ENCODE measurements at regions not wholly inside any gene's neighbourhood (a gene's known extent, or its start where the extent isn't known, plus 50 kb on each side); places are given as distances from the start of the nearest gene placed in this dataset.

DNA sequence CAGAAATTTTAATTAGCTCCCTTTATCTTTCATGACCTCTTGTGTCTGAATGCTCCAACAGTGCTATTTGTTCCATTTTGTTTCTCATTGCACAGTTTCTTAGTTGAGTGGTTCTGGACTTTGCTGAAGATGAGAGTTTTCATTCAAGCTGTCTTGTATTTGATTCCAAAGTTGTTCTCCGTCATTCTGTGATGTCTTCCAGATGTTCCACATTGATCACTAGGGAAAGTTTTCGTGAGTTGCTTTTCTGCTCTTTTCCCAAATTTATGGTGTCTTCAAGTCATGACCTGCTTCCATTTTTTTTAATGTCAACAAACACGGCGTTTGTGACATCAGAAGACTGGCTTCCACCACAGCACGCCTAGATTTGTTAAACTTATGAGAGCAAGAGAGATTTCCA lies 575.5 kb downstream of the MRPL39 start:
- Histone ChIP-seq H4K91ac (replicated peaks; ENCODE audit: insufficient read length, low read length) (no peak overlapping the region), H3K79me2 (ENCODE audit: control insufficient read depth in 1 of 2, insufficient read depth in 2 of 2, low read length in 2 of 2) (no peaks in the 10 kb centered on the region), H4K20me1 (replicated peaks in 1 of 2; ENCODE audit: control insufficient read depth in 1 of 2, insufficient read depth in 2 of 2, low read length in 2 of 2) (no peaks in the 10 kb centered on the region), H3K56ac (replicated peaks; ENCODE audit: insufficient read length, low read depth, low read length) (no peak overlapping the region), H4K8ac (ENCODE audit: extremely low read depth, insufficient read depth, low read length) (no peak overlapping the region), H4K5ac (ENCODE audit: insufficient read length, low read depth, low read length) (no peak overlapping the region), H3K14ac (ENCODE audit: insufficient read length) (no peak overlapping the region), H3K23me2 (ENCODE audit: low read depth, low read length) (no peaks in the 10 kb centered on the region; the same call in 1 of the 2 replicates), H3K27me3 (replicated peaks in 1 of 4; ENCODE audit: control insufficient read depth in 3 of 4, extremely low read depth in 1 of 4, insufficient read depth in 3 of 4, low read length in 3 of 4) (no peaks in the 10 kb centered on the region), H3K4ac (replicated peaks; ENCODE audit: insufficient read length, low read depth, low read length) (no peak overlapping the region), H2AFZ (ENCODE audit: low read length) (no peak overlapping the region), H2AK5ac (ENCODE audit: low read depth, low read length) (no peak overlapping the region), H2BK20ac (ENCODE audit: low read length) (no peak overlapping the region), H2BK12ac (ENCODE audit: low read depth, low read length) (no peak overlapping the region), H2BK15ac (ENCODE audit: low read length) (no peak overlapping the region), H2BK5ac (ENCODE audit: low read depth, low read length) (no peak overlapping the region), H3K4me3 (ENCODE audit: extremely low read depth in 1 of 4, insufficient read depth in 2 of 4, low read depth in 3 of 4, low read length in 4 of 4) (no peak overlapping the region), H3K9me3 (ENCODE audit: insufficient read depth in 2 of 2, low read depth in 1 of 2, low read length in 1 of 2) (no peaks in the 10 kb centered on the region), H3K9ac (replicated peaks in 1 of 4; ENCODE audit: extremely low read depth in 1 of 4, low read depth in 3 of 4, low read length in 3 of 4) (no peak overlapping the region), H3K18ac (ENCODE audit: extremely low read depth, low read length) (no peak overlapping the region), H3K23ac (ENCODE audit: insufficient read length) (no peak overlapping the region), H3K27ac (ENCODE audit: low read depth, low read length) (no peak overlapping the region), H3K36me3 (ENCODE audit: control insufficient read depth in 2 of 4, insufficient read depth in 4 of 4, low read length in 3 of 4) (no peaks in the 10 kb centered on the region), H2BK120ac (replicated peaks; ENCODE audit: low read depth, low read length) (no peak overlapping the region), H3K79me1 (ENCODE audit: low read depth, low read length) (no peaks in the 10 kb centered on the region), H3K4me2 (ENCODE audit: insufficient read depth in 1 of 2, low read depth in 2 of 2, low read length in 2 of 2) (no peak overlapping the region), H3K4me1 (replicated peaks in 1 of 4; ENCODE audit: control insufficient read depth in 3 of 4, insufficient read depth in 4 of 4, low read length in 3 of 4) (no peaks in the 10 kb centered on the region)
- WGBS, 2 experiments (ENCODE audit: extremely low coverage in 1 of 2, insufficient coverage in 1 of 2, insufficient read length in 1 of 2, insufficient replicate concordance in 2 of 2, low coverage in 1 of 2, low lambda C conversion rate in 2 of 2, missing lambda C conversion rate in 1 of 2), result 91% methylated on average over 5 of the region's 5 CpGs; no CpG with 5 or more reads in 1 of the 2 experiments
- ChIA-PET POLR2A (ENCODE audit: partially characterized antibody) (no interaction called here), CTCF (ENCODE audit: partially characterized antibody) (interaction anchor here (0.8 to 1.7 kb wide), 4 partner anchors 8 to 135 kb away, joined by 3 to 8 read pairs (median 3); no protein-coding TSS in a partner anchor)
- DNase-seq (ENCODE audit: low read depth in 1 of 2, low spot score in 2 of 2) (no peak), FAIRE-seq (no peak)
- TF ChIP-seq E2F6 (IDR thresholded peaks at IDR 0.05) (no peak), POLR2A (IDR thresholded peaks at IDR 0.05; ENCODE audit: control extremely low read depth in 1 of 2, low read depth in 2 of 2, low read length in 2 of 2) (no peak), HDAC6 (IDR thresholded peaks at IDR 0.05; ENCODE audit: low read depth, low read length) (no peak), KDM5A (IDR thresholded peaks at IDR 0.05; ENCODE audit: low read length) (no peak), HDAC2 (IDR thresholded peaks at IDR 0.05; ENCODE audit: borderline replicate concordance in 1 of 2, low read depth in 2 of 2, low read length in 2 of 2) (no peak), JUND (IDR thresholded peaks at IDR 0.05; ENCODE audit: low read length) (no peak), RBBP5 (IDR thresholded peaks at IDR 0.05; ENCODE audit: borderline replicate concordance, low read depth, low read length) (no peak), ATF2 (IDR thresholded peaks at IDR 0.05; ENCODE audit: low read length) (no peak), EZH2 (IDR thresholded peaks at IDR 0.05; ENCODE audit: low read depth, low read length, severe bottlenecking) (no peak)
